ENCODE measurements at regions not wholly inside any gene's neighbourhood (a gene's known extent, or its start where the extent isn't known, plus 50 kb on each side); places are given as distances from the start of the nearest gene placed in this dataset.

DNA sequence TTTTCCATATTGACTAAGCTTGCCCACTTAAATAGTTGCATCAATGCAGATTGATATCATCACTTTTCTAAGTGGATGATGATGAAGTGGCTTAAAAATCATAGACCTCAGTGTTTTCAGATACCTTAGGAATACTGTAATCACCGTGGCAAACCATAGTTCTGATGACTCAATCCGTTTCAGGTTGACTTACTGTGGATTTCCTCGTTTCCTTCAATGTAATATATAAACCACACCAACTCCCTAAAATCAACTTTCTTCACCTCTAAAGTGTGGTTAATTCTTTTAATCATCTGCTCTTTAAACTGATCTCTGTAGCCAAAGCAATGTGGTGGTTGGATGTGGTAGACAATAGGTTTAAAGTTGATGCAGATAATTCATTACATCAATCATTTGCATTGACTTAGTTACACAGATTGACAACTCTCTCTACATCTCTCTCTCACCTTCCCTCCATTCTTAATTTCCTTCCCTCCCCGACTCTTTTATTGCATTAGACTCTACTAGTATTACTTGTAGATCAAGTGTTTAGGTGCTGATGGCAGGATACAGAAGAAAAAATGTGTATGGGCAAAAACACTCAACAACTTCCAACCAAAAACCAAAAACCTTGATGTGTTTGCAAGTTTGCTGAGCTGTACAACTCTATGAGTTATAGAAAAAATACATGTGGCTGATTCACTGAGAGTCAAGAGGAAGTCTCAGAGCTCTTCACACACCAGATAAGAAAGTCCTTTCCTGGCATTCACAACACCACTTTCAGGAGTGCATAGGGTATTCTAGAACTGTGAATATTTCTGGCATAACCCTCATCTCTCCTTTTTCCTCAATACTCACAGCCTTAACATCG is 243.5 kb downstream of the NFKBIZ start:
- no peak for TF ChIP-seq RAD21 (IDR thresholded peaks at IDR 0.05; ENCODE audit: low read length)
- no peak for TF ChIP-seq EP300 (IDR thresholded peaks at IDR 0.05; ENCODE audit: borderline replicate concordance in 1 of 2, low read depth in 1 of 2, low read length in 1 of 2)
- TF ChIP-seq MXI1 (IDR thresholded peaks at IDR 0.05; ENCODE audit: low read depth, low read length), result no peak
- no peak for TF ChIP-seq CTCF (IDR thresholded peaks at IDR 0.05)
- no peak for TF ChIP-seq TCF12 (IDR thresholded peaks at IDR 0.05)
- TF ChIP-seq POLR2AphosphoS5 (IDR thresholded peaks at IDR 0.05; ENCODE audit: low read depth, low read length), result no peak
- no peak for TF ChIP-seq REST (IDR thresholded peaks at IDR 0.05; ENCODE audit: low read depth, low read length)
- TF ChIP-seq CHD2 (IDR thresholded peaks at IDR 0.05; ENCODE audit: low read length, partially characterized antibody), result no peak
- TF ChIP-seq, protein P1, sequence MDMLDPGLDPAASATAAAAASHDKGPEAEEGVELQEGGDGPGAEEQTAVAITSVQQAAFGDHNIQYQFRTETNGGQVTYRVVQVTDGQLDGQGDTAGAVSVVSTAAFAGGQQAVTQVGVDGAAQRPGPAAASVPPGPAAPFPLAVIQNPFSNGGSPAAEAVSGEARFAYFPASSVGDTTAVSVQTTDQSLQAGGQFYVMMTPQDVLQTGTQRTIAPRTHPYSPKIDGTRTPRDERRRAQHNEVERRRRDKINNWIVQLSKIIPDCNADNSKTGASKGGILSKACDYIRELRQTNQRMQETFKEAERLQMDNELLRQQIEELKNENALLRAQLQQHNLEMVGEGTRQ (IDR thresholded peaks at IDR 0.05; ENCODE audit: borderline replicate concordance, low read depth, low read length), result no peak
- no peak for TF ChIP-seq RFX5 (IDR thresholded peaks at IDR 0.05; ENCODE audit: low read length)
- no peak; the same call in 1 of the 2 replicates for TF ChIP-seq PBX3 (IDR thresholded peaks at IDR 0.05)
- no peak for TF ChIP-seq ZBTB33 (IDR thresholded peaks at IDR 0.05; ENCODE audit: borderline replicate concordance, low read depth)
- TF ChIP-seq FOXM1 (IDR thresholded peaks at IDR 0.05; ENCODE audit: low read depth), result no peak
- TF ChIP-seq SMC3 (IDR thresholded peaks at IDR 0.05; ENCODE audit: low read depth, low read length), result no peak
